Naive thymus-derived CD8-positive, alpha-beta T cell (primary cell): ENCODE measurements at regions not wholly inside any gene's neighbourhood (a gene's known extent, or its start where the extent isn't known, plus 50 kb on each side); places are given as distances from the start of the nearest gene placed in this dataset.
"Not testable (repeated sequence)": the region's sequence is repeated elsewhere in the genome, so short reads cannot be mapped to it uniquely, and the experiment has no call there.

Experiments
- ATAC-seq, 2 donors: fragments of 150-1000 bp; cut with Tn5 transposase in 1 of 2; sonication (Bioruptor Pico), chemical (Tn5 transposase) in 1 of 2; 1 replicate in 1 of 2; 2 replicates in 1 of 2; pipeline ENCODE4 v1.10.0; 2021; ENCODE audit warnings: mild to moderate bottlenecking in 2 of 2, moderate library complexity in 2 of 2
- POLR2A ChIA-PET: fragments of 350-600 bp; sonication (Branson Sonifier 250); formaldehyde crosslinking; loops from one replicate; lab custom pipeline; 2021; ENCODE audit warnings: antibody characterized with exemption; lab: Charles Lee
- DNase-seq, 10 donors: peaks; one replicate each; pipeline versions ENCODE4 v3.0.0 to v3.0.0-alpha.2; 2020 to 2022
- H3K27ac Mint-ChIP-seq, 10 donors: one replicate each; pipeline ENCODE4 v1.8.0; 2020 to 2022; ENCODE audit warnings: mild to moderate bottlenecking in 10 of 10, mixed read lengths in 10 of 10, moderate library complexity in 4 of 10, inconsistent platforms in 1 of 10
- H3K27me3 Mint-ChIP-seq, 5 donors: one replicate each; pipeline ENCODE4 v1.8.0; 2021 to 2022; ENCODE audit warnings: mixed read lengths in 5 of 5
- H3K36me3 Mint-ChIP-seq, 3 donors: one replicate each; pipeline ENCODE4 v1.8.0; 2020 to 2022; ENCODE audit warnings: mixed read lengths in 3 of 3, mild to moderate bottlenecking in 2 of 3, inconsistent platforms in 1 of 3
- H3K4me1 Mint-ChIP-seq, 4 donors: one replicate each; pipeline ENCODE4 v1.8.0; 2021 to 2022; ENCODE audit warnings: mixed read lengths in 4 of 4
- H3K4me3 Mint-ChIP-seq, 10 donors: one replicate each; pipeline ENCODE4 v1.8.0; 2020 to 2022; ENCODE audit warnings: mild to moderate bottlenecking in 10 of 10, mixed read lengths in 10 of 10, moderate library complexity in 6 of 10, inconsistent platforms in 1 of 10
- H3K9me3 Mint-ChIP-seq, 9 donors: one replicate each; pipeline ENCODE4 v1.8.0; 2020 to 2022; ENCODE audit warnings: mixed read lengths in 9 of 9, mild to moderate bottlenecking in 3 of 9, inconsistent platforms in 1 of 9, moderate library complexity in 1 of 9

GRCh38 chr12:114064497-114064896 lies 98.4 kb upstream of the RBM19 start:
- Mint-ChIP-seq H3K9me3 (peaks cover 0 to 8% (median 2%) of the 10 kb centered on the region in 9 donors), H3K4me1 (no peaks in the 10 kb centered on the region), H3K36me3 (no peaks in the 10 kb centered on the region), H3K27me3 (peaks cover 0 to 19% (median 9%) of the 10 kb centered on the region in 5 donors), H3K27ac (no peak overlapping the region), H3K4me3 (no peak overlapping the region)
- no peak for DNase-seq
- POLR2A ChIA-PET: no interaction called here
- no peak for ATAC-seq

GRCh38 chr12:114064034-114064433 lies 97.9 kb upstream of the RBM19 start:
- peaks cover 0 to 19% (median 9%) of the 10 kb centered on the region in 5 donors for H3K27me3 Mint-ChIP-seq
- H3K9me3 Mint-ChIP-seq, ATAC-seq, H3K36me3 Mint-ChIP-seq, H3K4me3 Mint-ChIP-seq, DNase-seq, H3K4me1 Mint-ChIP-seq, H3K27ac Mint-ChIP-seq, POLR2A ChIA-PET: not testable (repeated sequence)

DNA sequence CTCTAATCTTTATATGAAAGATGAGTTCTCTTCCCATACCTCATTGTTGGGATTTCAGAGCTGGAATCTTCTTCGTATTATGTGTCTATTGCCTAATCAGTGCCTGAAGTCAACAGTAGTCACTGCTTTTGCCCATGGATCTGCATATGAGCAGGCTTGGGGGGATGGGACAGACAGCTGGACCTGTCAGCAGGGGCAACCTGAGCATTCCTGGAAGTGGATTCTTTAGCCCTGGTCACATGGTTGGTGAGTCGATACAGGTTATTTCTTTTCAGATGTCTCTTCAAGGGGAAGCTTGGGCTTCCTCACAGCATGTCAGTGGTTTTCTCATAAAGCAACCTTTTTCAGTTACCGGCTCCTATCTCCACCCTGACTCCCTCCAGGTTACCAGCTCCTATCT lies 97.3 kb upstream of the RBM19 start:
- H3K27me3 Mint-ChIP-seq: peaks cover 0 to 19% (median 9%) of the 10 kb centered on the region in 5 donors
- peaks cover 0 to 8% (median 2%) of the 10 kb centered on the region in 9 donors for H3K9me3 Mint-ChIP-seq
- POLR2A ChIA-PET: no interaction called here
- DNase-seq (no peak), ATAC-seq (no peak)
- H3K4me1 Mint-ChIP-seq: no peaks in the 10 kb centered on the region
- no peaks in the 10 kb centered on the region for H3K36me3 Mint-ChIP-seq
- H3K4me3 Mint-ChIP-seq: no peak overlapping the region
- H3K27ac Mint-ChIP-seq: no peak overlapping the region

DNA sequence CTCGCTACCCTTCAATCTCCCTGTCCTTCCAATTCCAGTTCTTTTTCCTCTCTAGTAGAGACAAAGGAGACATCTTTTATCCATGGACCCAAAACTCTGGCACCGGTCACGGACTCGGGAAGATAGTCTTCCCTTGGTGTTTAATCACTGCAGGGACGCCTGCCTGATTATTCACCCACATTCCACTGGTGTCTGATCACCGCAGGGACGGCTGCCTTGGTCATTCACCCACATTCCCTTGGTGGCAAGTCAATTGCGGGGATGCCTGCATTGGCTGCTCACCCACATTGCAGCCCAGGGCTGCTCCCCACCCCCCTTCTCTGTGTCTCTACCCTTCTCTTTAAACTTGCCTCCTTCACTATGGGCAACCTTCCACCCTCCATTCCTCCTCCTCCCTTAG lies 90.2 kb upstream of the RBM19 start:
- H3K4me3 Mint-ChIP-seq, H3K36me3 Mint-ChIP-seq, H3K9me3 Mint-ChIP-seq, ATAC-seq, H3K4me1 Mint-ChIP-seq, DNase-seq, POLR2A ChIA-PET, H3K27ac Mint-ChIP-seq: not testable (repeated sequence)
- peaks cover 0 to 21% (median 2%) of the 10 kb centered on the region in 5 donors for H3K27me3 Mint-ChIP-seq

- H3K36me3 Mint-ChIP-seq: no peaks in the 10 kb centered on the region
- no peak overlapping the region for H3K27ac Mint-ChIP-seq
- no peaks in the 10 kb centered on the region for H3K4me1 Mint-ChIP-seq
- H3K9me3 Mint-ChIP-seq: peaks cover 0 to 3% (median 0%) of the 10 kb centered on the region in 9 donors
- POLR2A ChIA-PET: no interaction called here
- no peak overlapping the region for H3K4me3 Mint-ChIP-seq
- H3K27me3 Mint-ChIP-seq: peaks cover 0 to 25% (median 4%) of the 10 kb centered on the region in 5 donors
- DNase-seq (no peak), ATAC-seq (no peak)
Observed at GRCh38 chr12:114054982-114055381, 88.9 kb upstream of the RBM19 start.

GRCh38 chr12:114046236-114046998 lies 80.3 kb upstream of the RBM19 start:
- Mint-ChIP-seq H3K27ac (no peak overlapping the region), H3K4me1 (peaks cover 0 to 2% (median 0%) of the 10 kb centered on the region in 4 donors), H3K36me3 (no peaks in the 10 kb centered on the region), H3K4me3 (no peak overlapping the region), H3K27me3 (peaks cover 6 to 52% (median 10%) of the 10 kb centered on the region in 5 donors), H3K9me3 (peaks cover 0 to 6% (median 0%) of the 10 kb centered on the region in 9 donors)
- POLR2A ChIA-PET: no interaction called here
- ATAC-seq (no peak), DNase-seq (no peak)

DNA sequence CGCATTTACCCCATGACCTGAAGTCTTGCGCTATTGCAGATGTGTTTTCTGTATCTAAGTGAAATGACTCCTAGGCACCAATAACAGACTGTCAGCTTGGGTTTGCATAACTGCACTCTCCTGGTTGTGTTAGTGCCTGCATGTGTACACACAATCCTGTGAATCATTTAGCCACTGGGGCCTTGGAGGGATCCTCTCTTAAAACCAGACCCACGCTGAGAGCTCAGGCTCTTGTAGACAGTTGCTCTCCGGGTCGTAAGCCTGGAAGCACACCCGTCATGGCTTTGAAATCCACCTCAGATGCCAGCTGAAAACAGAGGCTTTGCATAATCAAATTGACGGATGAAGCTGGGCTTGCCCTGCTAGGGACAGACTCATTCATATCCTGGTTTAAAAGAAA lies 79.2 kb upstream of the RBM19 start:
- Mint-ChIP-seq H3K4me1 (peaks cover 0 to 2% (median 0%) of the 10 kb centered on the region in 4 donors), H3K36me3 (no peaks in the 10 kb centered on the region), H3K4me3 (no peak overlapping the region), H3K9me3 (peaks cover 0 to 6% (median 0%) of the 10 kb centered on the region in 9 donors), H3K27ac (no peak overlapping the region), H3K27me3 (peaks cover 6 to 49% (median 9%) of the 10 kb centered on the region in 5 donors)
- ATAC-seq (no peak), DNase-seq (no peak)
- POLR2A ChIA-PET: no interaction called here

DNA sequence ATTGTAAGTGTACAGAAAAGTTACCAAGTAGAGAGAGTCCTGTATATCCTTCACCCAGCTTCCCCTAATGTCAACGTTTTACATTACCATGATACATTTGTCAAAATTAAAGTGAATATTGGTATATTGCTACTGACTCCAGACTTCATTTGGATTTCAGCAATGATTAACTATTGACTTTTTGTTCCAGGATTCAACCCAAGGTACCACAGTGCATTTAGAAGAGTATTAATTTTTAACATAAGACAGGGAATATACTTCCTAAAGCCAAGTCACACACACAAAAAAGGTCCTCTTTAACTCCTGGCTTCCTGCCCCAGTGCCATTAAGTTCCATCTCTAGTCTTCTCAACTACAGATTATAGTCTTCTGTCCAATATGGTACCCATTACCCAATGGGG lies 75.5 kb upstream of the RBM19 start:
- peaks cover 0 to 2% (median 0%) of the 10 kb centered on the region in 9 donors for H3K9me3 Mint-ChIP-seq
- peaks cover 5 to 52% (median 8%) of the 10 kb centered on the region in 5 donors for H3K27me3 Mint-ChIP-seq
- DNase-seq (no peak), ATAC-seq (no peak)
- no peaks in the 10 kb centered on the region for H3K36me3 Mint-ChIP-seq
- POLR2A ChIA-PET: no interaction called here
- no peak overlapping the region for H3K27ac Mint-ChIP-seq
- no peaks in the 10 kb centered on the region for H3K4me1 Mint-ChIP-seq
- no peak overlapping the region for H3K4me3 Mint-ChIP-seq

- Mint-ChIP-seq H3K9me3 (peaks cover 0 to 2% (median 0%) of the 10 kb centered on the region in 9 donors), H3K36me3 (no peaks in the 10 kb centered on the region), H3K4me3 (no peak overlapping the region), H3K27me3 (peaks cover 8 to 52% (median 8%) of the 10 kb centered on the region in 5 donors), H3K4me1 (no peaks in the 10 kb centered on the region), H3K27ac (no peak overlapping the region)
- ATAC-seq (no peak), DNase-seq (no peak)
- POLR2A ChIA-PET: no interaction called here
Observed at GRCh38 chr12:114041136-114041535, 75.0 kb upstream of the RBM19 start.

GRCh38 chr12:114038962-114039361 lies 72.8 kb upstream of the RBM19 start:
- POLR2A ChIA-PET: no interaction called here
- no peaks in the 10 kb centered on the region for H3K4me1 Mint-ChIP-seq
- no peak overlapping the region for H3K4me3 Mint-ChIP-seq
- no peak overlapping the region for H3K27ac Mint-ChIP-seq
- peaks cover 9 to 40% (median 14%) of the 10 kb centered on the region in 5 donors for H3K27me3 Mint-ChIP-seq
- DNase-seq: no peak
- no peaks in the 10 kb centered on the region for H3K36me3 Mint-ChIP-seq
- peaks cover 0 to 2% (median 0%) of the 10 kb centered on the region in 9 donors for H3K9me3 Mint-ChIP-seq
- ATAC-seq: no peak

DNA sequence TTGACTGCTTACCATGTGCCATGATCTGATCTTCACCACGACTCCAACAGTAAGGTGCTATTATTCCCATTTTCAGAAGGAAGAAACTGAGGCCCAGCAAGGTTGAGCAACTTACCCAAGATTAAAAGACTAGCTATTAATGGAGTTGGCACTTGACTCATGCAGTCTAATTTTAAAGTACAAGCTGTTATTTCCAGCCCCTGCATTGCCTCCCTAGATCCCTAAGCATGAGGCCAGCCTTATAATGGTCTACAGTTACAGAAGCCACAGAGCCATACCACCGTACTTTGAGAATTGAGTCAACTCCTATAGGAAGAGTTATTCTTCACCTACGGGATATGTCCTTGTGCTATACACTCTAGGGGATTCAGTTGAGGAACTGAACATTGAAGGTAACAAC lies 66.7 kb upstream of the RBM19 start:
- peaks cover 9 to 39% (median 26%) of the 10 kb centered on the region in 5 donors for H3K27me3 Mint-ChIP-seq
- no peak for DNase-seq
- H3K36me3 Mint-ChIP-seq: no peaks in the 10 kb centered on the region
- no peak for ATAC-seq
- H3K9me3 Mint-ChIP-seq: peaks cover 0 to 2% (median 0%) of the 10 kb centered on the region in 9 donors
- POLR2A ChIA-PET: no interaction called here
- no peak overlapping the region for H3K4me3 Mint-ChIP-seq
- no peaks in the 10 kb centered on the region for H3K4me1 Mint-ChIP-seq
- H3K27ac Mint-ChIP-seq: no peak overlapping the region

DNA sequence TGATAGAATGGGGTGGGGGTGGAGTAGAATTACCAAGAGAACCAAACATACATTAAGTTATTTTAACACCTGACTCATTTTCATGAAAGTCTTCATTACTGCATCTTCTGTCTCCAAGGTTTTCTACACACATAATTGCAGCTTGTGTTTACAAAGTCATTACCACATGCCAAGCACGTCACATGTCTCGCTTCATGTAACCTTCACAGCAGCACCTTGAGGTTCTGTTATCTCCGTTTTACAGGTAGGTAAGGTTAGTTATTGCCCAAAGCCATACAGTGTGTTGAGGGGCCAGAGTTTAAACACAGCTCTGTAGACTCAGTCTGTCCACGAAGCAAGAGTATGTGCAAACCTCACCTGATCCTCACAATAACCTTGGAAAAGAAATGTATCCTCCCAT lies 64.3 kb upstream of the RBM19 start:
- no peak overlapping the region for H3K4me3 Mint-ChIP-seq
- no peaks in the 10 kb centered on the region for H3K36me3 Mint-ChIP-seq
- peaks cover 8 to 37% (median 11%) of the 10 kb centered on the region in 5 donors for H3K27me3 Mint-ChIP-seq
- ATAC-seq (no peak), DNase-seq (no peak)
- no peak overlapping the region for H3K27ac Mint-ChIP-seq
- POLR2A ChIA-PET: no interaction called here
- H3K9me3 Mint-ChIP-seq: peaks cover 0 to 6% (median 0%) of the 10 kb centered on the region in 9 donors
- no peaks in the 10 kb centered on the region for H3K4me1 Mint-ChIP-seq

DNA sequence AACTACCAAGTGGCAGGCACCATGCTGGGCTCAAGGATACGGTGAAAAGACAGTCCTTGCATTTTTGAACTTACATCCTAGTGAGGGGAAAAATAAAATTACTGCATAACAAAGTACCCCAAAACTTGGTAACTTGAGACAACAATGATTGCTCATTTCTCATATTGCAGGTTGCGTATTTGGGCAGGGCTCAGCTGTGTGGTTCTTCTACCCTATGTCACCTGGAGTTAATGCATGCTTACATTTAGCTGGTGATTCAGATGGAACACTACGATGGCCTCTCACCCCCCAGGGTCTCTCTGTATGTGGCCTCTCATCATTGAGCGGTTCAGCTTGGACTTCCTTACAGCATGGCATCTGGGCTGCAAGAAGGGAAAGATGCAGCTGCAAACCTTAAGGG lies 60.7 kb upstream of the RBM19 start:
- Mint-ChIP-seq H3K9me3 (peaks cover 0 to 6% (median 0%) of the 10 kb centered on the region in 9 donors), H3K4me1 (no peaks in the 10 kb centered on the region), H3K27ac (no peak overlapping the region), H3K36me3 (no peaks in the 10 kb centered on the region), H3K27me3 (peaks cover 10 to 55% (median 16%) of the 10 kb centered on the region in 5 donors), H3K4me3 (no peak overlapping the region)
- POLR2A ChIA-PET: no interaction called here
- no peak for DNase-seq
- ATAC-seq: no peak
